Lung (tissue), 11 donors: ENCODE measurements at regions not wholly inside any gene's neighbourhood (a gene's known extent, or its start where the extent isn't known, plus 50 kb on each side); places are given as distances from the start of the nearest gene placed in this dataset.

ENCODE experiments used
- ATAC-seq: fragments of 200-7000 bp; cut with Tn5 transposase; one replicate; pipeline ENCODE4 v1.9.1; 2020; ENCODE audit warnings: moderate number of reproducible peaks; ENCODE audit not compliant: insufficient read depth, low FRiP score
- DNase-seq, 3 donors: peaks; one replicate each; pipeline ENCODE4 v3.0.0-alpha.2; 2013 to 2017
- H3K27ac ChIP-seq, 2 donors: one replicate each; pipeline ENCODE4 v1.5.1; 2013; ENCODE audit warnings: mild to moderate bottlenecking in 2 of 2, moderate library complexity in 2 of 2, control low read depth in 1 of 2, inconsistent platforms in 1 of 2, low read depth in 1 of 2, low read length in 1 of 2
- H3K27me3 ChIP-seq, 3 donors: one replicate each; pipeline ENCODE4 v1.5.1; 2013; ENCODE audit warnings: low read length in 2 of 3; ENCODE audit not compliant: control insufficient read depth in 3 of 3, insufficient read depth in 3 of 3
- H3K36me3 ChIP-seq, 4 donors: one replicate each; pipeline ENCODE4 v1.5.1; 2013; ENCODE audit warnings: low read length in 4 of 4, mild to moderate bottlenecking in 1 of 4, moderate library complexity in 1 of 4; ENCODE audit not compliant: control insufficient read depth in 4 of 4, insufficient read depth in 4 of 4
- H3K4me1 ChIP-seq, 5 donors: one replicate each; pipeline ENCODE4 v1.5.1; 2013; ENCODE audit warnings: low read length in 5 of 5, mild to moderate bottlenecking in 2 of 5, moderate library complexity in 1 of 5; ENCODE audit not compliant: control insufficient read depth in 5 of 5, insufficient read depth in 5 of 5
- H3K4me3 ChIP-seq: one replicate; pipeline ENCODE4 v1.5.1; 2013; ENCODE audit warnings: mild to moderate bottlenecking, control low read depth, moderate library complexity
- H3K9ac ChIP-seq, 2 donors: one replicate each; pipeline ENCODE4 v1.5.1; 2013; ENCODE audit warnings: low read length in 2 of 2, control low read depth in 1 of 2; ENCODE audit not compliant: insufficient read depth in 1 of 2
- H3K9me3 ChIP-seq, 4 donors: one replicate each; pipeline ENCODE4 v1.5.1; 2013; ENCODE audit warnings: low read length in 3 of 4, mild to moderate bottlenecking in 1 of 4, moderate library complexity in 1 of 4; ENCODE audit not compliant: control insufficient read depth in 4 of 4, insufficient read depth in 3 of 4
- CTCF ChIP-seq: IDR thresholded peaks from 2 replicates; pipeline ENCODE4 v1.5.1; 2012; ENCODE audit warnings: mild to moderate bottlenecking; ENCODE audit errors: control extremely low read depth, extremely low read depth
- WGBS, 2 donors: extraction: QIAGEN DNeasy Blood & Tissue Kit; methylation state at CpG; one replicate each; pipeline ENCODE4 v1.1.7; 2013; 5-methylcytosine and 5-hydroxymethylcytosine counted together
- donor health status: control.
- donor health status: control.
- donor health status: Bipolar disorder and iron deficiency.
- donor health status: healthy.
- donor health status: DM: yes; HTN: yes; CAD: no.

DNA sequence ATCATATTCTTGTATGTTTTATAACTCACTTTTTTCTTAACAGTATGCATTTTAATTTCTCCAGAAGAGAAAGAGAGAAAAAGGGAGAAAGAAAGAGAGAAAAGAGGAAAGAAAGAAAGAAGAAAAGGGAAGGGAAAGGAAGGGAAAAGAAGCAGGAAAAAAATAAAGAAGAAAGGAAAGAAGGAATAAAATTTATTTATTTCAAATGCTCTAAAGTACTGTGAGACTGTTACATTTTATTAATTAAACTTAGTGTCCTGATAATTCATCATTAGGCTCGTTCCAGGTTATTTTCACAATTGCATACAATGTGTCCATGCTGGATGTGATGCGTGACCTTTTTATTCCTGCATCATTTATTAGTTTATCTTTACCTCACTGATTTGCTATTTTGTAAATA is 1023.4 kb upstream of the KLHL29 start:
- WGBS, 2 donors, result 88 to 90% methylated on average over 2 of the region's 2 CpGs
- no peaks in the 10 kb centered on the region for H3K36me3 ChIP-seq

DNA sequence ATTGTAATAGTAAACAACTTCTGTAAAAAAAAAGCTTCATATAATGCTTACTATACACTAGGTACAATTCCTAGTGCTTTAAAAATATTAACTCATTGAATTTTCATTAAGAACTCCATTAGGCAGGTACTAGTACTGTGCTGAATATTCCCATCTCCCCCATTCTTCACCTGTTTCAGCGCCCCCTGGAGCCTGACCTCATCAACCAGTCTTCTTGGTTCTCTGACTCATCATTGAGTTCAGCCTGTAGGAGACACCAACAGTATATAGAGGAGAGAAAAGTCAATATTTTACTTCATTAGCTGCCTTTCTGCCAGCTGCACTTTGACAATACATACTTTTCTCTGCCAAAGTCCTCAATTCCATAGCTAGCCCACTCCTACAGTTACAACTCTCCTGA is 1009.9 kb upstream of the KLHL29 start:
- H3K9ac ChIP-seq, result no peak overlapping the region
- H3K9me3 ChIP-seq, result no peaks in the 10 kb centered on the region
- no peak for TF ChIP-seq CTCF
- 19 to 20% methylated on average over 1 of the region's 1 CpG for WGBS, 2 donors
- no peaks in the 10 kb centered on the region for H3K4me1 ChIP-seq
- H3K36me3 ChIP-seq, result no peaks in the 10 kb centered on the region
- DNase-seq, result no peak
- H3K4me3 ChIP-seq, result no peak overlapping the region
- H3K27ac ChIP-seq, result no peak overlapping the region
- peaks cover 0 to 5% (median 0%) of the 10 kb centered on the region in 3 donors for H3K27me3 ChIP-seq
- ATAC-seq, result no peak

More for the DNA sequence above, 1023.4 kb upstream of the KLHL29 start:
- no peak for ATAC-seq
- Histone ChIP-seq H3K4me3 (no peak overlapping the region), H3K4me1 (no peaks in the 10 kb centered on the region), H3K27ac (no peak overlapping the region), H3K9me3 (peaks cover 0 to 3% (median 0%) of the 10 kb centered on the region in 4 donors), H3K27me3 (no peaks in the 10 kb centered on the region), H3K9ac (no peak overlapping the region)
- TF ChIP-seq CTCF, result no peak
- DNase-seq, result no peak

DNA sequence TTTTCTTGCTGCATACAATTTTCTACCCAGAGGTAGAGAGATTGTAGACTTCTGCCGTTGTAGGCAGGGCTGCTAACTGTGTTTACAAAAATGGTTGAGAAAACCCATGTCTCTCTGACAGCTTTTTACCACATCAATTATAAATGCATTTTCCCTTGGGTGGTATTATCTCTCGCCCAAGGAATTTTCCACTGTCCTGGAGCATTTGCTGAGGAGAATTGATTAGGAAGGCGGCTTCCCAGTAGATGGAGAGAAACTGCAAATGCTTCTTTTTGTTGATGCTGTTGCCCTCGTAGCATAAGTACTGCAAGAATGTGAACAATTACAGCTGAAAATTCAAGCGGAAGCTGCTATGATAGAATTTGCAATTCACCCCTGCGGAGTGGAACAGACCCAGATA is 1007.7 kb upstream of the KLHL29 start:
- no peaks in the 10 kb centered on the region for H3K36me3 ChIP-seq
- peaks cover 0 to 5% (median 0%) of the 10 kb centered on the region in 3 donors for H3K27me3 ChIP-seq
- ATAC-seq (no peak), DNase-seq (peak in 1 of 3 donors; percentile 5)
- H3K4me3 ChIP-seq, result no peak overlapping the region
- no peak overlapping the region for H3K27ac ChIP-seq
- no peak overlapping the region for H3K9ac ChIP-seq
- no peak for TF ChIP-seq CTCF
- no peaks in the 10 kb centered on the region for H3K4me1 ChIP-seq
- no peaks in the 10 kb centered on the region for H3K9me3 ChIP-seq
- WGBS, 2 donors, result 53 to 66% methylated on average over 6 of the region's 6 CpGs

DNA sequence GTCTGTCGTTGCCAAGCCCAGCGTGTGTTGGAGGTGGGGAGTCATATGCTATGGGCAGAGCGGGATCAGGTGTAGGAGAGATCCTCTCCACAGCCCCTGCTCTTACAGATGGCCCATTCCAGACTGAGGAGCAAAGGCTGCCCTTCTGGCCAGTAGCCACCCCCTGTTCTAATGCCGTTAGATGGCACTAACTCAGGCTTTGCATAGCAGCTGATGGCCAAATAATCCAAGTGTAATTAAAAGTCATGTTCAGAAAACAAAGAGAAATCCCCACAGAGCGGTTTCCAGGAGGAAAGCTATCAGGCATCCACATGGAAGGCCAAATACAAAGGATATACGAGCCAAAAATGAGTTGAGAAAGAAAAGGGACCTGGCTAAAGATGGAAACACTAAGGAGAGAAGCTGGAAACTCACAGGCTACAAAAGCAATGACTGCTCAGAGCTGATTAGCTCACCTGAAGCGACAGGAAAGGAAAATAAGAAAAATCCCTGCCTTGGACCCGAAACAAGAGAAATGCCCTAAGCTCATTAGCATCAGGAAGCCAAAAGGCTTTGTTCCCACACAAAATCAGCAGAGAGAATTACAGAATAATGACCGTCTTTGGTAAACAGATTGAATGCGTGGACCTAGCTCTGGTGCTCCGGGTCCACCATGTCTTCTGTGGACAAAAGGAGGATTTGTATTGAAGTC is 1002.4 kb upstream of the KLHL29 start:
- H3K36me3 ChIP-seq, result no peaks in the 10 kb centered on the region
- WGBS, 2 donors, result 80 to 82% methylated on average over 11 of the region's 11 CpGs
- DNase-seq (no peak), ATAC-seq (no peak)
- no peak for TF ChIP-seq CTCF
- no peak overlapping the region for H3K4me3 ChIP-seq
- no peaks in the 10 kb centered on the region for H3K27me3 ChIP-seq
- no peaks in the 10 kb centered on the region for H3K9me3 ChIP-seq
- H3K27ac ChIP-seq, result no peak overlapping the region
- H3K4me1 ChIP-seq, result no peaks in the 10 kb centered on the region
- H3K9ac ChIP-seq, result no peak overlapping the region
